Activated B cell treated with CpG ODN at 0.5 μM for 24 hours (primary cell): ENCODE measurements at regions not wholly inside any gene's neighbourhood (a gene's known extent, or its start where the extent isn't known, plus 50 kb on each side); places are given as distances from the start of the nearest gene placed in this dataset.

Source experiments
- ATAC-seq: fragments of 200-7000 bp; cut with Tn5 transposase; one replicate; pipeline ENCODE4 v1.10.0; 2021; ENCODE audit warnings: low read depth, mild to moderate bottlenecking, moderate library complexity
- CTCF ChIA-PET: fragments of 350-600 bp; sonication (Branson Sonifier 250); formaldehyde crosslinking; loops from one replicate; lab custom pipeline; 2021; ENCODE audit warnings: antibody characterized with exemption; lab: Charles Lee
- POLR2A ChIA-PET: fragments of 350-600 bp; sonication (Branson Sonifier 250); formaldehyde crosslinking; loops from one replicate; lab custom pipeline; 2021; ENCODE audit warnings: antibody characterized with exemption; lab: Charles Lee
- DNase-seq: peaks from one replicate; pipeline ENCODE4 v3.0.0; 2022
- H3K27ac Mint-ChIP-seq: one replicate; pipeline ENCODE4 v1.8.0; 2020; ENCODE audit warnings: mixed read lengths
- H3K27me3 Mint-ChIP-seq: one replicate; pipeline ENCODE4 v1.8.0; 2021; ENCODE audit warnings: mixed read lengths
- H3K36me3 Mint-ChIP-seq: one replicate; pipeline ENCODE4 v1.8.0; 2021; ENCODE audit warnings: low read depth, mixed read lengths
- H3K4me1 Mint-ChIP-seq: one replicate; pipeline ENCODE4 v1.8.0; 2021; ENCODE audit warnings: mixed read lengths
- H3K4me3 Mint-ChIP-seq: one replicate; pipeline ENCODE4 v1.8.0; 2020; ENCODE audit warnings: mild to moderate bottlenecking, mixed read lengths
- H3K9me3 Mint-ChIP-seq: one replicate; pipeline ENCODE4 v1.8.0; 2020; ENCODE audit warnings: mixed read lengths
- intact Hi-C: fragments of 100-400 bp; cut with micrococcal nuclease; formaldehyde crosslinking; loops from one replicate; pipeline ENCODE4 v1.15.1; 2024
- TF ChIP-seq, protein P1 (sequence below): fragments of 200-600 bp; IDR thresholded peaks from one replicate; pipeline ENCODE4 v1.8.0; 2022; ENCODE audit warnings: antibody characterized with exemption, mild to moderate bottlenecking

- CTCF ChIA-PET, result no interaction called here
- TF ChIP-seq, protein P1, sequence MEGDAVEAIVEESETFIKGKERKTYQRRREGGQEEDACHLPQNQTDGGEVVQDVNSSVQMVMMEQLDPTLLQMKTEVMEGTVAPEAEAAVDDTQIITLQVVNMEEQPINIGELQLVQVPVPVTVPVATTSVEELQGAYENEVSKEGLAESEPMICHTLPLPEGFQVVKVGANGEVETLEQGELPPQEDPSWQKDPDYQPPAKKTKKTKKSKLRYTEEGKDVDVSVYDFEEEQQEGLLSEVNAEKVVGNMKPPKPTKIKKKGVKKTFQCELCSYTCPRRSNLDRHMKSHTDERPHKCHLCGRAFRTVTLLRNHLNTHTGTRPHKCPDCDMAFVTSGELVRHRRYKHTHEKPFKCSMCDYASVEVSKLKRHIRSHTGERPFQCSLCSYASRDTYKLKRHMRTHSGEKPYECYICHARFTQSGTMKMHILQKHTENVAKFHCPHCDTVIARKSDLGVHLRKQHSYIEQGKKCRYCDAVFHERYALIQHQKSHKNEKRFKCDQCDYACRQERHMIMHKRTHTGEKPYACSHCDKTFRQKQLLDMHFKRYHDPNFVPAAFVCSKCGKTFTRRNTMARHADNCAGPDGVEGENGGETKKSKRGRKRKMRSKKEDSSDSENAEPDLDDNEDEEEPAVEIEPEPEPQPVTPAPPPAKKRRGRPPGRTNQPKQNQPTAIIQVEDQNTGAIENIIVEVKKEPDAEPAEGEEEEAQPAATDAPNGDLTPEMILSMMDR, result no peak
Observed at GRCh38 chr9:87431837-87432236, 65.8 kb upstream of the DAPK1 start.

DNA sequence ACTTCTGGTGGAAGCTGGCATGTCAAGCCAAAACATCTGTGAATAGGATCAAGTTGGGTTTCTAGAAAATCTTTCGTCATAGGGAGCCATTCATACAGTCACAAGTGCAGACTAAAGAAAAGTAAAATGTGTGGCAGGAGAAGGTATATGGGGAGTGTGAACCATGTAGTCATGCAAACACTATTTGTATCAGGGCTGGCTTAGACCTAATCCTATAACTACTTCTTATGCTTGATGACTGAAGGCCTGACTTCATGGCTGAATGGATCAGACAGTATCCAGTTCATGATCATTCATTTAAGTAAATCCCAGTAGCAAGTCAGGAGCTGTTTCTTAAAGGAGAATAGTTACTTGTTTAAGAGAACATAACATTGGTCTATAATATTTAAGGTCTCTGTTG, 63.8 kb upstream of the DAPK1 start:
- Mint-ChIP-seq H3K36me3 (no peaks in the 10 kb centered on the region), H3K27me3 (no peaks in the 10 kb centered on the region), H3K27ac (no peak overlapping the region), H3K4me1 (no peaks in the 10 kb centered on the region), H3K9me3 (no peaks in the 10 kb centered on the region), H3K4me3 (no peak overlapping the region)
- CTCF ChIA-PET, result no interaction called here
- POLR2A ChIA-PET, result no interaction called here
- intact Hi-C loops, result no loop called here
- no peak for DNase-seq
- ATAC-seq, result no peak
- TF ChIP-seq, protein P1, result no peak

More at GRCh38 chr9:87431837-87432236, 65.8 kb upstream of the DAPK1 start:
- Mint-ChIP-seq H3K27ac (no peak overlapping the region), H3K4me3 (no peak overlapping the region), H3K36me3 (no peaks in the 10 kb centered on the region), H3K9me3 (no peaks in the 10 kb centered on the region), H3K4me1 (no peaks in the 10 kb centered on the region), H3K27me3 (no peaks in the 10 kb centered on the region)
- intact Hi-C loops, result no loop called here
- ATAC-seq (no peak), DNase-seq (no peak)
- POLR2A ChIA-PET, result no interaction called here

- intact Hi-C loops, result no loop called here
- H3K9me3 Mint-ChIP-seq, result no peaks in the 10 kb centered on the region
- ChIA-PET CTCF (no interaction called here), POLR2A (no interaction called here)
- H3K36me3 Mint-ChIP-seq, result no peaks in the 10 kb centered on the region
- H3K4me1 Mint-ChIP-seq, result no peaks in the 10 kb centered on the region
- no peak overlapping the region for H3K4me3 Mint-ChIP-seq
- H3K27me3 Mint-ChIP-seq, result no peaks in the 10 kb centered on the region
- H3K27ac Mint-ChIP-seq, result no peak overlapping the region
- DNase-seq (no peak), ATAC-seq (no peak)
- TF ChIP-seq, protein P1, result no peak
Observed at GRCh38 chr9:87434366-87434765, 63.3 kb upstream of the DAPK1 start.

DNA sequence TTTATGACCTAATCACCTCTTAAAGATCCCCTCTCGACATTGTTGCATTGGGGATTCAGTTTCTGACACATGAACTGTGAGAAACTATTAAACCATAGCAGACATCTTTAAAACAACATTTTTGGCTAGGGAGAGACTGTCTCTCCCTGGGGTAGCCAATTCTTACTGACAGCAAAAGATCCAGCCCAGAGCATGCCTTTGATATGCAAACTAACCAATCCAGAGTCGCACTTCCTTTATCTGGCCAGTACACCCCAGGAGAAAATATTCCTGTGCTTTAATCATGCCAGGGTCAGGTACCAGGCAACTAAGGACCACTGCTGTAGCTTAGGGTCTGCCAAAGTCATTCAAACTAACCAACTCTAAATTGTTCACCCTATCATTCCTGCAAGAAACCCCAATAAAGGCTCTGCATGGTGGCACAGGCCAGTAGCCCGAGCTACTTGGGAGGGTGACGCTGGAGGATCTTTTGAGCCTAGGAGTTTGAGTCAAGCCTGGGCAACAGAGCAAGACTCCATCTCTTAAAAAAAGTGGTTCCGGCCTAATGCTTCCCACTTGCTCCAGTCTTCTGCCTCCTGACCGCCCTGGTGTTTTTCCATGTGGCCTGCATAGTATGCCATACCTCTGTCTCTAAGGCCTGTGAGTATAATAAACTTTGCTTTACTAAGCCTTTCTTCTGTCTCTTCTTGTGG, 62.3 kb upstream of the DAPK1 start:
- TF ChIP-seq, protein P1, result no peak
- no peaks in the 10 kb centered on the region for H3K36me3 Mint-ChIP-seq
- no peak overlapping the region for H3K4me3 Mint-ChIP-seq
- no peaks in the 10 kb centered on the region for H3K9me3 Mint-ChIP-seq
- H3K27me3 Mint-ChIP-seq, result no peaks in the 10 kb centered on the region
- ChIA-PET POLR2A (no interaction called here), CTCF (no interaction called here)
- intact Hi-C loops, result no loop called here
- no peak for DNase-seq
- H3K4me1 Mint-ChIP-seq, result no peaks in the 10 kb centered on the region
- ATAC-seq, result no peak
- H3K27ac Mint-ChIP-seq, result no peak overlapping the region

DNA sequence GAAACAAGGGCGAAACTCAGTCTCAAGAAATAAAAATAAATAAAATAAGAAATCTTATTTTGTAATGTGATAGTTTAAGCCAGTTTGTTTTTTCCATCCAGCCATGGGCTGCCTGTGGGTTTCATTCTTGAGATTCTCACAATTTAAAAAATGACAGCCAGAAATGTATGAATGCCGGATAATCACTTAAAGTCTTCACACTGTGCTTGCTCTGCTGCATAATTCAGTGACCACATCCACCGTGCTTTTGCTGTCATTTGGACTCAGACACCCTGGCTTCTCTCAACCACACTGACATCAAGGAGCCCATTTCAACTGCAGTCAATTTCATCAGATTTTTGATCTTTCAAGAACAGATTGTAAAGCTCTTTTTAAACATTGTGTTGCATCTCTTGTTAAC, 61.0 kb upstream of the DAPK1 start:
- DNase-seq, result no peak
- TF ChIP-seq, protein P1, result no peak
- intact Hi-C loops, result no loop called here
- Mint-ChIP-seq H3K4me1 (no peaks in the 10 kb centered on the region), H3K9me3 (no peaks in the 10 kb centered on the region), H3K27me3 (no peaks in the 10 kb centered on the region), H3K36me3 (no peaks in the 10 kb centered on the region), H3K27ac (no peak overlapping the region), H3K4me3 (no peak overlapping the region)
- no peak for ATAC-seq
- ChIA-PET POLR2A (no interaction called here), CTCF (no interaction called here)
